ENCODE measurements at regions not wholly inside any gene's neighbourhood (a gene's known extent, or its start where the extent isn't known, plus 50 kb on each side); places are given as distances from the start of the nearest gene placed in this dataset.
"Not testable (repeated sequence)": the region's sequence is repeated elsewhere in the genome, so short reads cannot be mapped to it uniquely, and the experiment has no call there.

DNA sequence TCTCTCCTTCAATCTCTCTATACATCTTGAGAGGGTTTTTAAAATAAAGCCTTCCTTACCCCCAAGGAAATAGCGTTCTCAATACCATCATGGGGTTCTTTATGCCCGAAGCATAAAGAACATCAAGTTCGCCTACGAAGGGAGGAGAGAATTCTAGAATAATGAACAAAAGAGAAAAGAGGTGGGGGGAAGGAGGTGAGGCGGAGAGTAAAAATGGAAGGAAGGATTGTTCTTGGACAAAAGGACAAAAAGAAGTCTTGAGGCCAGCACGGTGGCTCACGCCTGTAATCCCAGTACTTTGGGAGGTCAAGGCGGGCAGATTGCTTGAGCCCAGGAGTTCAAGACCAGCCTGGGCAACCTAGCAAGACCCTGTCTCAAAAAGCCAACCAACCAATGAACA, 319.8 kb upstream of the NCKAP5 start:
- TF ChIP-seq POLR2AphosphoS5 (IDR thresholded peaks at IDR 0.05): no peak
- TF ChIP-seq EP300 (IDR thresholded peaks at IDR 0.05): no peak
- no peak for TF ChIP-seq CTCF (IDR thresholded peaks at IDR 0.05)
- no peak for TF ChIP-seq POLR2A (IDR thresholded peaks at IDR 0.05)
- Histone ChIP-seq H3K36me3 (no peaks in the 10 kb centered on the region), H3K4me3 (no peak overlapping the region), H3K9me3 (no peaks in the 10 kb centered on the region), H3K27me3 (no peaks in the 10 kb centered on the region), H3K27ac (no peak overlapping the region), H3K4me1 (peaks cover 0 to 12% (median 3%) of the 10 kb centered on the region in 3 donors)
- no peak for ATAC-seq
- 94 to 96% methylated on average over 3 to 7 of the region's 8 CpGs for WGBS, 2 donors (ENCODE audit: low coverage in 1 of 2)

GRCh38 chr2:133888621-133889219, 320.5 kb upstream of the NCKAP5 start:
- H3K4me1 ChIP-seq: peaks cover 0 to 12% (median 3%) of the 10 kb centered on the region in 3 donors
- WGBS, 2 donors (ENCODE audit: low coverage in 1 of 2): 81 to 85% methylated on average over 2 to 7 of the region's 8 CpGs
- H3K4me3 ChIP-seq: no peak overlapping the region
- no peaks in the 10 kb centered on the region for H3K27me3 ChIP-seq
- H3K9me3 ChIP-seq: peaks cover 0 to 2% (median 0%) of the 10 kb centered on the region in 3 donors
- no peak for TF ChIP-seq EP300 (IDR thresholded peaks at IDR 0.05)
- TF ChIP-seq CTCF (IDR thresholded peaks at IDR 0.05): no peak
- no peak for TF ChIP-seq POLR2A (IDR thresholded peaks at IDR 0.05)
- no peak for TF ChIP-seq POLR2AphosphoS5 (IDR thresholded peaks at IDR 0.05)
- no peak overlapping the region for H3K27ac ChIP-seq
- no peak for ATAC-seq
- no peaks in the 10 kb centered on the region for H3K36me3 ChIP-seq

DNA sequence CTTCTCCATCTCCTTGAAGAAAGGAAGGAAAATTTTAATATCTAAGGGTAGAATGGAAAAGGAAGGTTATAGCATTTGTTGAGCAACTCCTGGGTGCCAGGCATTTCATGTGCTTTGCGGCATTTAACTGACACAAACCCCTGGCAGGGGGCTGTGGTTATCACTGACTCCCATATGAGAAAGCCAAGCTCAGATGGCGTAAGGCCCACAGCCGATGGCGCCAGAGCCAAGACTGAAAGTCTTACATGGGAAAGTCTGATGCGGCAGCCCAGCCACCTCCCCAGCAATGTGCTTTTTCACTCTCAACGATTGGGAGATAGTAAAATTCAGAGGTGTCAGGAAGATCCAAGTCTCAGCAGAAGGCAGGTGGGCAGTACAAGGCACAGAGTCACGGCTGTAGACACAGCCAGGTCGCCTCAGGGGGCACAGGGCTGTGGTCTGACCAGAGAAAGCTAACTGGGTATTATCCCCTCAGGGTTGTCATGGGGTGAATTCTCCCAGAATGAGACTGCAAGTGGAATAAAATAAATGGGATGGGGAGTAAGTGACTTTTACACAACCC, 324.2 kb upstream of the NCKAP5 start:
- Histone ChIP-seq H3K4me1 (no peaks in the 10 kb centered on the region), H3K36me3 (no peaks in the 10 kb centered on the region), H3K4me3 (no peak overlapping the region), H3K27ac (no peak overlapping the region), H3K9me3 (peaks cover 0 to 9% (median 0%) of the 10 kb centered on the region in 3 donors), H3K27me3 (no peaks in the 10 kb centered on the region)
- no peak for TF ChIP-seq CTCF (IDR thresholded peaks at IDR 0.05)
- TF ChIP-seq POLR2AphosphoS5 (IDR thresholded peaks at IDR 0.05): no peak
- no peak for TF ChIP-seq EP300 (IDR thresholded peaks at IDR 0.05)
- no peak for TF ChIP-seq POLR2A (IDR thresholded peaks at IDR 0.05)
- WGBS, 2 donors (ENCODE audit: low coverage in 1 of 2): 56 to 85% methylated on average over 3 to 4 of the region's 8 CpGs
- ATAC-seq: no peak

DNA sequence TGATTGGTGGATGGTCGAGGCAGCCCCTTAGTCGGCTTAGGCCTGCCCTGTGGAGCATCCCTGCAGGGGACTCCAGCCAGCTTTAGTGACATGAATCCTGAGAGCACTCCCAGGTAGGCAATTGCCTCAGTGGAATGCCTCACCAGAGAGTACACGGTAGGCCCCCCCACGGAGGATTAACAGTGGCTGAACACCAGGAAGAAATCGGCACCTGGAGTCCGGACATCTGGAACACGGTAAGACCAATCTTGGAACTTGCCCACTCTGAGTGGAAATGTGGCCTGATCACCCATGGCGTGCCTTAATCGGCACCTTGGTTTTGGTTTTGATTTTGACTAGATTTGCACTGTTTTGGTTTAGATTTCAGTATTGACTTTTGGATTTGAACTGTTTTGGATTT, 326.2 kb upstream of the NCKAP5 start:
- ATAC-seq: no peak
- H3K9me3 ChIP-seq: peaks cover 0 to 9% (median 0%) of the 10 kb centered on the region in 3 donors
- WGBS, 2 donors (ENCODE audit: low coverage in 1 of 2): 93 to 100% methylated on average over 4 of the region's 9 CpGs

GRCh38 chr2:133897838-133898237, 329.6 kb upstream of the NCKAP5 start:
- H3K27ac ChIP-seq, H3K4me1 ChIP-seq, ATAC-seq, H3K9me3 ChIP-seq, H3K27me3 ChIP-seq, H3K36me3 ChIP-seq, H3K4me3 ChIP-seq: not testable (repeated sequence)
- 82 to 100% methylated on average over 1 to 4 of the region's 4 CpGs for WGBS, 2 donors (ENCODE audit: low coverage in 1 of 2)

More for the DNA sequence above, 326.2 kb upstream of the NCKAP5 start:
- H3K36me3 ChIP-seq: no peaks in the 10 kb centered on the region
- TF ChIP-seq EP300 (IDR thresholded peaks at IDR 0.05) (no peak), POLR2A (IDR thresholded peaks at IDR 0.05) (no peak), CTCF (IDR thresholded peaks at IDR 0.05) (no peak), POLR2AphosphoS5 (IDR thresholded peaks at IDR 0.05) (no peak)
- no peak overlapping the region for H3K27ac ChIP-seq
- no peaks in the 10 kb centered on the region for H3K27me3 ChIP-seq
- H3K4me1 ChIP-seq: no peaks in the 10 kb centered on the region
- no peak overlapping the region for H3K4me3 ChIP-seq

Measured in gastroesophageal sphincter (tissue), 4 donors.